Right atrium auricular region (tissue), 2 donors: ENCODE measurements at regions not wholly inside any gene's neighbourhood (a gene's known extent, or its start where the extent isn't known, plus 50 kb on each side); places are given as distances from the start of the nearest gene placed in this dataset.

ENCODE experiments used
- DNase-seq: peaks from one replicate; pipeline ENCODE4 v3.0.0-alpha.2; 2019; ENCODE audit warnings: low spot score
- H3K27ac ChIP-seq, 2 donors: fragments of 200-600 bp; sonication (generic); 1 replicate in 1 of 2; 2 replicates in 1 of 2; pipeline ENCODE4 v1.5.1; 2016 to 2019
- H3K27me3 ChIP-seq, 2 donors: fragments of 200-600 bp; sonication (generic); one replicate each; pipeline versions ENCODE4 v1.5.1 to v1.6.0; 2017 to 2019
- H3K36me3 ChIP-seq: fragments of 200-600 bp; sonication (generic); one replicate; pipeline ENCODE4 v1.5.1; 2016
- H3K4me1 ChIP-seq, 2 donors: fragments of 200-600 bp; sonication (generic); one replicate each; pipeline versions ENCODE4 v1.5.1 to v1.6.0; 2017 to 2019
- H3K4me3 ChIP-seq, 2 donors: fragments of 200-600 bp; sonication (generic); 1 replicate in 1 of 2; 2 replicates in 1 of 2; pipeline ENCODE4 v1.5.1; 2017 to 2019; ENCODE audit warnings: mild to moderate bottlenecking in 1 of 2, moderate library complexity in 1 of 2
- H3K9me3 ChIP-seq, 2 donors: fragments of 200-600 bp; sonication (generic); one replicate each; pipeline ENCODE4 v1.5.1; 2019
- TF ChIP-seq, protein P1 (sequence below), 2 donors: fragments of 200-600 bp; sonication (generic); IDR thresholded peaks; one replicate each; pipeline ENCODE4 v1.5.1; 2019; ENCODE audit warnings: antibody characterized with exemption in 2 of 2

DNA sequence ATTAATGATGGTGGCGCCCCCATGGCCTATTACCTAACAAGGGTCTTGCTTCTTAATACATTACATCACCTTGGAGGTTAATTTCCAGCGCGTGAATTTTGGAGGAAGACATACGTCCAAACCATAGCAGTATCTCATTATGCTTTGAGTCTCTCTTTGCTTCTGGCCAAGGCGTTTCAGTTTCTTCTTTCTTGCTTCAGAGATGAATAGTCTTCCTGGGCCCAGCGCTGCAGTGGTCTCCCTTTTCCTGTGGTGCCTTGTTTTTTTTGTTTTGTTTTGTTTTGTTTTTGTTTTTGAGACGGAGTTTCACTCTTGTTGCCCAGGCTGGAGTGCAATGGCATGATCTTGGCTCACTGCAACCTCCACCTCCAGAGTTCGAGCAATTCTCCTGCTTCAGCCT, 268.4 kb downstream of the SOX4 start:
- DNase-seq: no peak
- Histone ChIP-seq H3K27me3 (no peaks in the 10 kb centered on the region), H3K4me1 (no peaks in the 10 kb centered on the region), H3K27ac (no peak overlapping the region), H3K4me3 (no peak overlapping the region), H3K36me3 (no peaks in the 10 kb centered on the region), H3K9me3 (no peaks in the 10 kb centered on the region)
- TF ChIP-seq, protein P1, sequence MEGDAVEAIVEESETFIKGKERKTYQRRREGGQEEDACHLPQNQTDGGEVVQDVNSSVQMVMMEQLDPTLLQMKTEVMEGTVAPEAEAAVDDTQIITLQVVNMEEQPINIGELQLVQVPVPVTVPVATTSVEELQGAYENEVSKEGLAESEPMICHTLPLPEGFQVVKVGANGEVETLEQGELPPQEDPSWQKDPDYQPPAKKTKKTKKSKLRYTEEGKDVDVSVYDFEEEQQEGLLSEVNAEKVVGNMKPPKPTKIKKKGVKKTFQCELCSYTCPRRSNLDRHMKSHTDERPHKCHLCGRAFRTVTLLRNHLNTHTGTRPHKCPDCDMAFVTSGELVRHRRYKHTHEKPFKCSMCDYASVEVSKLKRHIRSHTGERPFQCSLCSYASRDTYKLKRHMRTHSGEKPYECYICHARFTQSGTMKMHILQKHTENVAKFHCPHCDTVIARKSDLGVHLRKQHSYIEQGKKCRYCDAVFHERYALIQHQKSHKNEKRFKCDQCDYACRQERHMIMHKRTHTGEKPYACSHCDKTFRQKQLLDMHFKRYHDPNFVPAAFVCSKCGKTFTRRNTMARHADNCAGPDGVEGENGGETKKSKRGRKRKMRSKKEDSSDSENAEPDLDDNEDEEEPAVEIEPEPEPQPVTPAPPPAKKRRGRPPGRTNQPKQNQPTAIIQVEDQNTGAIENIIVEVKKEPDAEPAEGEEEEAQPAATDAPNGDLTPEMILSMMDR (IDR thresholded peaks at IDR 0.05): no peak

GRCh38 chr6:21864206-21864605, 270.7 kb downstream of the SOX4 start:
- DNase-seq: no peak
- no peak overlapping the region for H3K27ac ChIP-seq
- no peaks in the 10 kb centered on the region for H3K4me1 ChIP-seq
- TF ChIP-seq, protein P1 (IDR thresholded peaks at IDR 0.05): no peak
- no peak overlapping the region for H3K4me3 ChIP-seq
- H3K9me3 ChIP-seq: no peaks in the 10 kb centered on the region
- no peaks in the 10 kb centered on the region for H3K27me3 ChIP-seq
- H3K36me3 ChIP-seq: no peaks in the 10 kb centered on the region

GRCh38 chr6:21868226-21868625, 274.7 kb downstream of the SOX4 start:
- Histone ChIP-seq H3K27ac (no peak overlapping the region), H3K4me1 (peaks cover 0 to 2% of the 10 kb centered on the region in 2 donors), H3K9me3 (no peaks in the 10 kb centered on the region), H3K4me3 (no peak overlapping the region), H3K36me3 (no peaks in the 10 kb centered on the region), H3K27me3 (no peaks in the 10 kb centered on the region)
- no peak for DNase-seq
- TF ChIP-seq, protein P1 (IDR thresholded peaks at IDR 0.05): no peak

DNA sequence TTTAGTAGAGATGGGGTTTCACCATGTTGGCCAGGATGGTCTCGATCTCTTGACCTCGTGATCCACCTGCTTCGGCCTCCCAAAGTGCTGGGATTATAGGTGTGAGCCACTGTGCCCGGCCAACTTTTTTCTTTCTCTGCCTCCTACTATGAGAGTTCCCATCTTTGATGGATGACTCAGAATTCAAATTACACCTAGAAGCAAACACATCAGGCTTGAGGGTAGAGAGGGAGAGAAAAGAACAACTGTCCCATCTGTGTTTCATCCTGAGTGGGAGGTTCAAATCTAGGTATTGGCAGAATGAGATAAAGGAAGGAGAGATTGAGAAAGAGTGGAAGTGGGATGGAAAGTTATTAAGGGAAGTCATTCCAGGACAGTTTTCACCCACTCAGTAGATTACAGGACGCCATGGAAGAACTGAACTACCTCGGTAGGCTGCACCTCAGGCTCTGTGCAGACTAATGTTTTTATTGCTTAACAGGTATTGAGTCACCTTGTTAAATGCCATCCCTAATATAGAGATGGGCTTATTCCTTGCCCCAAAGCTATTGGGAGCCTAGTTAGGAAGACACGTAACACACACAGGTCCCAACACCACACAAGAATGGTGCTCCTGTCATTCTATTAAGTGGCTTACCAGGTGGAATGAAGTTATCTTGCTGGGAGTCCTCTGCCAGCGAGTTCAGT, 275.7 kb downstream of the SOX4 start:
- no peaks in the 10 kb centered on the region for H3K36me3 ChIP-seq
- H3K4me1 ChIP-seq: peaks cover 0 to 5% of the 10 kb centered on the region in 2 donors
- H3K27ac ChIP-seq: no peak overlapping the region
- TF ChIP-seq, protein P1 (IDR thresholded peaks at IDR 0.05): no peak
- H3K9me3 ChIP-seq: no peaks in the 10 kb centered on the region
- H3K27me3 ChIP-seq: no peaks in the 10 kb centered on the region
- DNase-seq: no peak
- H3K4me3 ChIP-seq: no peak overlapping the region

- H3K4me1 ChIP-seq: peaks cover 0 to 5% of the 10 kb centered on the region in 2 donors
These were observed 276.7 kb downstream of the SOX4 start for GRCh38 chr6:21870076-21870730.

More at GRCh38 chr6:21870076-21870730, 276.7 kb downstream of the SOX4 start:
- no peaks in the 10 kb centered on the region for H3K36me3 ChIP-seq
- H3K27ac ChIP-seq: no peak overlapping the region
- H3K27me3 ChIP-seq: no peaks in the 10 kb centered on the region
- TF ChIP-seq, protein P1 (IDR thresholded peaks at IDR 0.05): no peak
- no peaks in the 10 kb centered on the region for H3K9me3 ChIP-seq
- no peak for DNase-seq
- H3K4me3 ChIP-seq: no peak overlapping the region
